DND-41 (cell line): ENCODE measurements at regions not wholly inside any gene's neighbourhood (a gene's known extent, or its start where the extent isn't known, plus 50 kb on each side); places are given as distances from the start of the nearest gene placed in this dataset.

Experiments used
- CTCF ChIP-seq: IDR thresholded peaks from 2 replicates; pipeline ENCODE4 v1.5.1; 2012; ENCODE audit warnings: borderline replicate concordance, low read length, moderate library complexity, mild to moderate bottlenecking; ENCODE audit not compliant: poor library complexity, severe bottlenecking; ENCODE audit errors: extremely low read depth
- EZH2 ChIP-seq: IDR thresholded peaks from 3 replicates; pipeline ENCODE4 v1.6.1; 2012; ENCODE audit warnings: borderline replicate concordance, low read depth, mild to moderate bottlenecking, moderate library complexity, low read length, inconsistent platforms; ENCODE audit not compliant: severe bottlenecking

- TF ChIP-seq EZH2 (no peak), CTCF (no peak)
These were observed 167.2 kb upstream of the PROX1 start for GRCh38 chr1:213820362-213821149.
